IMR-90 (cell line): ENCODE measurements at regions not wholly inside any gene's neighbourhood (a gene's known extent, or its start where the extent isn't known, plus 50 kb on each side); places are given as distances from the start of the nearest gene placed in this dataset.

ENCODE experiments used
- ATAC-seq: fragments of 200-7000 bp; cut with Tn5 transposase; 2 replicates; pipeline ENCODE4 v1.9.1; 2020; ENCODE audit warnings: low read depth, mild to moderate bottlenecking, moderate library complexity
- BruUV-seq: library from RNA; stranded (reverse); fragments of 400-500 nt; replicated peaks from 2 replicates; lab custom pipeline; 2021; lab: Mats Ljungman, UMichigan
- CTCF ChIA-PET: fragments of 300-600 bp; formaldehyde crosslinking; extraction: SDS; loops from one replicate; lab custom pipeline; 2021; ENCODE audit warnings: antibody characterized with exemption; lab: Yijun Ruan, JAX
- POLR2A ChIA-PET: fragments of 300-600 bp; sonication (Branson Sonifier 250); formaldehyde crosslinking; loops from one replicate; lab custom pipeline; 2022; ENCODE audit warnings: antibody characterized with exemption; ENCODE audit not compliant: unreplicated experiment; lab: Charles Lee
- DNase-seq: peaks from one replicate; pipeline ENCODE4 v3.0.0; 2013
- H2AFZ ChIP-seq: replicated peaks from 2 replicates; pipeline ENCODE3; 2013; ENCODE audit warnings: low read length, mild to moderate bottlenecking; ENCODE audit not compliant: poor library complexity
- H2AK5ac ChIP-seq: 2 replicates; pipeline ENCODE4 v1.6.1; 2013; ENCODE audit warnings: low read depth, low read length, inconsistent platforms
- H2AK9ac ChIP-seq: replicated peaks from 2 replicates; pipeline ENCODE3; 2013; ENCODE audit warnings: mild to moderate bottlenecking, low read depth, low read length, moderate library complexity; ENCODE audit not compliant: poor library complexity
- H2BK120ac ChIP-seq: 2 replicates; pipeline ENCODE4 v1.6.1; 2013; ENCODE audit warnings: low read depth, low read length, inconsistent platforms
- H2BK15ac ChIP-seq: 3 replicates; pipeline ENCODE4 v1.6.1; 2013; ENCODE audit warnings: low read depth, low read length, inconsistent platforms
- H2BK20ac ChIP-seq: 2 replicates; pipeline ENCODE4 v1.6.1; 2013; ENCODE audit warnings: low read depth, mild to moderate bottlenecking, inconsistent platforms, low read length, moderate library complexity
- H2BK5ac ChIP-seq: 2 replicates; pipeline ENCODE4 v1.6.1; 2013; ENCODE audit warnings: mild to moderate bottlenecking, low read depth, low read length, inconsistent platforms; ENCODE audit not compliant: poor library complexity, severe bottlenecking
- H3K14ac ChIP-seq: replicated peaks from 2 replicates; pipeline ENCODE4 v1.6.1; 2013; ENCODE audit warnings: low read depth, low read length, inconsistent platforms
- H3K18ac ChIP-seq: 2 replicates; pipeline ENCODE4 v1.6.1; 2013; ENCODE audit warnings: low read depth, low read length, control low read depth
- H3K23ac ChIP-seq: 2 replicates; pipeline ENCODE4 v1.6.1; 2013; ENCODE audit warnings: low read depth, low read length, inconsistent platforms
- H3K27ac ChIP-seq: 2 replicates; pipeline ENCODE4 v1.5.1; 2013; ENCODE audit warnings: mild to moderate bottlenecking, control low read depth, low read length; ENCODE audit not compliant: insufficient read depth
- H3K27me3 ChIP-seq: 2 replicates; pipeline ENCODE4 v1.6.1; 2013; ENCODE audit warnings: low read length; ENCODE audit not compliant: control insufficient read depth, insufficient read depth
- H3K36me3 ChIP-seq: 2 replicates; pipeline ENCODE4 v1.6.1; 2013; ENCODE audit warnings: low read length, mixed read lengths; ENCODE audit not compliant: control insufficient read depth, insufficient read depth
- H3K4ac ChIP-seq: 2 replicates; pipeline ENCODE4 v1.6.1; 2013; ENCODE audit warnings: low read depth, low read length, inconsistent platforms
- H3K4me1 ChIP-seq: 2 replicates; pipeline ENCODE4 v1.6.1; 2013; ENCODE audit warnings: low read length, mixed read lengths; ENCODE audit not compliant: control insufficient read depth, insufficient read depth
- H3K4me2 ChIP-seq: 2 replicates; pipeline ENCODE4 v1.6.1; 2013; ENCODE audit warnings: low read depth, mild to moderate bottlenecking, control low read depth, low read length, moderate library complexity
- H3K4me3 ChIP-seq: 2 replicates; pipeline ENCODE4 v1.5.1; 2013; ENCODE audit warnings: low read depth, mild to moderate bottlenecking, control low read depth, low read length, moderate library complexity; ENCODE audit not compliant: insufficient read depth
- H3K56ac ChIP-seq: 2 replicates; pipeline ENCODE4 v1.6.1; 2013; ENCODE audit warnings: low read length, inconsistent platforms; ENCODE audit not compliant: insufficient read depth; ENCODE audit errors: extremely low read depth
- H3K79me1 ChIP-seq, 2 experiments: 2 replicates each; pipeline ENCODE4 v1.6.1; 2013; ENCODE audit warnings: low read length in 2 of 2, inconsistent platforms in 1 of 2, low read depth in 1 of 2
- H3K9ac ChIP-seq: 2 replicates; pipeline ENCODE4 v1.6.1; 2013; ENCODE audit warnings: low read depth, low read length, control low read depth
- H3K9me1 ChIP-seq: 2 replicates; pipeline ENCODE4 v1.6.1; 2013; ENCODE audit warnings: low read length, inconsistent platforms; ENCODE audit not compliant: insufficient read depth
- H3K9me3 ChIP-seq: 2 replicates; pipeline ENCODE4 v1.6.1; 2013; ENCODE audit warnings: low read length; ENCODE audit not compliant: control insufficient read depth, insufficient read depth
- H4K20me1 ChIP-seq: 2 replicates; pipeline ENCODE4 v1.6.1; 2013; ENCODE audit warnings: low read length, inconsistent platforms; ENCODE audit not compliant: insufficient read depth
- H4K5ac ChIP-seq: 2 replicates; pipeline ENCODE4 v1.6.1; 2013; ENCODE audit warnings: mild to moderate bottlenecking, low read depth, low read length, control low read depth
- H4K8ac ChIP-seq, 2 experiments: 2 replicates each; pipeline ENCODE4 v1.6.1; 2013; ENCODE audit warnings: low read depth in 2 of 2, low read length in 2 of 2, control low read depth in 1 of 2, inconsistent platforms in 1 of 2
- H4K91ac ChIP-seq: 2 replicates; pipeline ENCODE4 v1.6.1; 2013; ENCODE audit warnings: low read depth, low read length, inconsistent platforms; ENCODE audit not compliant: insufficient read depth
- FOS ChIP-seq: fragments of 150-350 bp; IDR thresholded peaks from 2 replicates; pipeline ENCODE4 v1.6.1; 2016; ENCODE audit warnings: low read depth, low read length
- MAFK ChIP-seq: IDR thresholded peaks from 2 replicates; pipeline ENCODE4 v1.6.1; 2012; ENCODE audit warnings: low read depth, low read length, improper control_type of control experiment
- RAD21 ChIP-seq: IDR thresholded peaks from 2 replicates; pipeline ENCODE4 v1.6.1; 2012; ENCODE audit warnings: low read length, improper control_type of control experiment
- RCOR1 ChIP-seq: IDR thresholded peaks from 2 replicates; pipeline ENCODE4 v1.6.1; 2012; ENCODE audit warnings: mild to moderate bottlenecking, low read length, improper control_type of control experiment; ENCODE audit not compliant: insufficient replicate concordance
- SMC3 ChIP-seq: fragments of 150-350 bp; IDR thresholded peaks from 2 replicates; pipeline ENCODE4 v1.6.1; 2016; ENCODE audit warnings: low read depth, mild to moderate bottlenecking, antibody characterized with exemption, low read length, moderate library complexity
- WGBS, 2 experiments: methylation state at CpG; one replicate each; pipeline versions ENCODE4 v1.1.5 to v1.1.7; 2013; ENCODE audit warnings: missing lambda C conversion rate in 2 of 2; ENCODE audit not compliant: insufficient read length in 1 of 2; ENCODE audit errors: extremely low coverage in 2 of 2; 5-methylcytosine and 5-hydroxymethylcytosine counted together
- dilution Hi-C: fragments of 300-500 bp; cut with HindIII; formaldehyde crosslinking; loops from one replicate; pipeline ENCODE4 v1.14.3; 2018; ENCODE audit warnings: low sequenced_read_pairs; ENCODE audit not compliant: unreplicated experiment
- in situ Hi-C: fragments of 300-500 bp; cut with MboI; formaldehyde crosslinking; loops from 3 replicates; pipeline ENCODE4 v1.14.3; 2019; ENCODE audit warnings: low sequenced_read_pairs, inconsistent platforms, mixed read lengths
- intact Hi-C: fragments of 100-400 bp; cut with micrococcal nuclease; formaldehyde crosslinking; loops from 2 replicates; pipeline ENCODE4 v1.10.0; 2022
- TF ChIP-seq, protein P1 (sequence below): conservative IDR thresholded peaks from 2 replicates; pipeline ENCODE4 v1.5.1; 2012; ENCODE audit warnings: mild to moderate bottlenecking, low read depth, low read length, improper control_type of control experiment
- TF ChIP-seq, protein P2 (sequence below): fragments of 150-350 bp; IDR thresholded peaks from 2 replicates; pipeline ENCODE4 v1.6.1; 2016; ENCODE audit warnings: low read depth, mild to moderate bottlenecking, low read length, moderate library complexity, borderline replicate concordance

DNA sequence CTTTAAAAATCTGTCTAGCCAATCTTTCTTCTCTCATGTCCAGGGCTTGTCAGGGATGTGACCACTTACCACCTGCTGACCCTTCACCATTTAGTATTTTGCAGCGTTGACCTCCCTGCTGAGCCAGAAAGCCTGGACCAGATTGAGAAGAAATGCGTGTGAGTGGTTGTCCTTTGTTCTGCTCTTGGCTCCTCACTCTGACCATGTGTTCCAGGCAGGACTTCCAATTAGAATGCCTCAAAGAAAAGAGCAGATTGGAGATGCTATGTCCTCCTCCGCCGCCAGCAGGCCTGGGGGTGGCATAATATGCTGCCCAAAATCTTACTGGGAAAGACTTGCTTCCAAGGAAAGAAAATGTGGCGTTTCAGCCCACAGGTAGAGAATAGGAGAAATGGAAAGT is 894.1 kb downstream of the SLC4A3 start:
- Histone ChIP-seq H3K4me2 (no peak overlapping the region), H2AK5ac (no peak overlapping the region), H2BK20ac (no peak overlapping the region), H3K4ac (no peak overlapping the region), H2BK5ac (no peak overlapping the region), H3K23ac (no peak overlapping the region), H2AFZ (no peak overlapping the region), H2BK15ac (no peak overlapping the region; the same call in 2 of the 3 replicates), H3K4me3 (no peak overlapping the region), H3K4me1 (no peaks in the 10 kb centered on the region), H2BK120ac (no peak overlapping the region; the same call in 1 of the 2 replicates), H3K9me1 (no peaks in the 10 kb centered on the region), H3K27ac (no peak overlapping the region), H4K91ac (no peak overlapping the region), H3K79me1 (no peaks in the 10 kb centered on the region), H3K36me3 (no peaks in the 10 kb centered on the region), H2AK9ac (no peak overlapping the region), H4K20me1 (no peaks in the 10 kb centered on the region), H4K5ac (no peak overlapping the region), H3K27me3 (no peaks in the 10 kb centered on the region), H3K14ac (no peak overlapping the region), H3K9me3 (peaks cover 3% of the 10 kb centered on the region; the same call in 1 of the 2 replicates), H3K9ac (no peak overlapping the region), H3K18ac (no peak overlapping the region), H4K8ac (no peak overlapping the region), H3K56ac (no peak overlapping the region)
- POLR2A ChIA-PET = no interaction called here
- in situ Hi-C loops (no loop called here), intact Hi-C loops (no loop called here), dilution Hi-C loops (no loop called here)
- BruUV-seq = no TSS peak
- DNase-seq (no peak), ATAC-seq (no peak)
- CTCF ChIA-PET = no interaction called here
- TF ChIP-seq RCOR1 = no peak
- no peak for TF ChIP-seq RAD21
- TF ChIP-seq, protein P1, sequence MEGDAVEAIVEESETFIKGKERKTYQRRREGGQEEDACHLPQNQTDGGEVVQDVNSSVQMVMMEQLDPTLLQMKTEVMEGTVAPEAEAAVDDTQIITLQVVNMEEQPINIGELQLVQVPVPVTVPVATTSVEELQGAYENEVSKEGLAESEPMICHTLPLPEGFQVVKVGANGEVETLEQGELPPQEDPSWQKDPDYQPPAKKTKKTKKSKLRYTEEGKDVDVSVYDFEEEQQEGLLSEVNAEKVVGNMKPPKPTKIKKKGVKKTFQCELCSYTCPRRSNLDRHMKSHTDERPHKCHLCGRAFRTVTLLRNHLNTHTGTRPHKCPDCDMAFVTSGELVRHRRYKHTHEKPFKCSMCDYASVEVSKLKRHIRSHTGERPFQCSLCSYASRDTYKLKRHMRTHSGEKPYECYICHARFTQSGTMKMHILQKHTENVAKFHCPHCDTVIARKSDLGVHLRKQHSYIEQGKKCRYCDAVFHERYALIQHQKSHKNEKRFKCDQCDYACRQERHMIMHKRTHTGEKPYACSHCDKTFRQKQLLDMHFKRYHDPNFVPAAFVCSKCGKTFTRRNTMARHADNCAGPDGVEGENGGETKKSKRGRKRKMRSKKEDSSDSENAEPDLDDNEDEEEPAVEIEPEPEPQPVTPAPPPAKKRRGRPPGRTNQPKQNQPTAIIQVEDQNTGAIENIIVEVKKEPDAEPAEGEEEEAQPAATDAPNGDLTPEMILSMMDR = no peak
- TF ChIP-seq, protein P2, sequence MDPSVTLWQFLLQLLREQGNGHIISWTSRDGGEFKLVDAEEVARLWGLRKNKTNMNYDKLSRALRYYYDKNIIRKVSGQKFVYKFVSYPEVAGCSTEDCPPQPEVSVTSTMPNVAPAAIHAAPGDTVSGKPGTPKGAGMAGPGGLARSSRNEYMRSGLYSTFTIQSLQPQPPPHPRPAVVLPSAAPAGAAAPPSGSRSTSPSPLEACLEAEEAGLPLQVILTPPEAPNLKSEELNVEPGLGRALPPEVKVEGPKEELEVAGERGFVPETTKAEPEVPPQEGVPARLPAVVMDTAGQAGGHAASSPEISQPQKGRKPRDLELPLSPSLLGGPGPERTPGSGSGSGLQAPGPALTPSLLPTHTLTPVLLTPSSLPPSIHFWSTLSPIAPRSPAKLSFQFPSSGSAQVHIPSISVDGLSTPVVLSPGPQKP = no peak
- no peak for TF ChIP-seq SMC3
- no peak for TF ChIP-seq MAFK
- TF ChIP-seq FOS = no peak
- no CpG with 5 or more reads among the region's 5 CpGs for WGBS, 2 experiments
